ENCODE measurements at regions not wholly inside any gene's neighbourhood (a gene's known extent, or its start where the extent isn't known, plus 50 kb on each side); places are given as distances from the start of the nearest gene placed in this dataset.

DNA sequence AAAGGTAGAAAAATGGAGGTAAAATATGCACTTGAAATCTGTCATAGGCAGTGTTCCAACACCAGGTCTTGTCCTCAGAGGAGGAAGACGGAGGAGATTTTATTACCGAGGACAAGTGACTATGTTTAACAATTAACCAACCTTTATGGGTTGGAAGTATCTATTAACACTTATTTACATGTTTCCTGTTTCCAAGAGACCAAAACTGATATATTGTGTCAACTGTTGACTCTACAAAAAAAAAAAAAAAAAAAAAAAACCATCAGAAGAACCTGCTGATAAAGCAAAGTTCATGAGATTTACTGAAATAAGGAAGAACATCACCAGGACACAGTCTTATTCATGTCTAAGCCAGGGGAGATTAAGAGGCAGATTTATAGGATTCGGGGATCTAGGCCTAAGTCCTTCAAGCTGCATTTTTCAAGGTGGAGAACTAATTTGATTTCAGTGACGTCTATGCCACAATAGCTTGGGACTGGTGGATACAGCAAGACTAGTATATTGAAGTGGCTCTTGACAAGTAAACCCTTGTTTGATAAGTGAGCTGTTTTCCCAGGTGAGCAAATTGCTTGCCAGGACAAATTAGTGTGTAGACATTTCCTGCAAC lies 126.6 kb upstream of the NAA20 start:
- ChIA-PET POLR2A (no interaction called here), CTCF (ENCODE audit: low intra/inter-chr PET ratio, low total read pairs) (no interaction called here)
- H2AFZ ChIP-seq (ENCODE audit: low read length), result no peak overlapping the region
- DNase-seq (ENCODE audit: low spot score) (no peak), ATAC-seq (no peak), FAIRE-seq (no peak)
- no peaks in the 10 kb centered on the region for H3K9me3 ChIP-seq (ENCODE audit: low read length)
- H3K27ac ChIP-seq (ENCODE audit: extremely low read length, insufficient read depth, low read length), result no peak overlapping the region
- in situ Hi-C loops (cut with HindIII; ENCODE audit: extremely low pct_ligation_motif_present, low pct_unique_long_range_greater_than_20kb), result no loop called here
- peaks cover 37% of the 10 kb centered on the region for H3K4me1 ChIP-seq (ENCODE audit: insufficient read depth, low read length)
- H3K79me2 ChIP-seq (ENCODE audit: insufficient read depth, low read length), result no peaks in the 10 kb centered on the region
- TF ChIP-seq MAFF (IDR thresholded peaks at IDR 0.05; ENCODE audit: low read depth, low read length) (0 out of 2 replicates have a peak, but pooled peaks have one; percentile 5), ZNF720 (CRISPR knock-in tag; IDR thresholded peaks at IDR 0.05) (no peak), AGO2 (optimal IDR thresholded peaks at IDR 0.05; ENCODE audit: low read depth, low read length) (no peak)
- intact Hi-C loops (cut with micrococcal nuclease; ENCODE audit: unreplicated experiment), result no loop called here
- no TSS peak for BruUV-seq (replicated peaks)
- H3K9ac ChIP-seq (ENCODE audit: insufficient read depth, low read depth, low read length), result no peak overlapping the region
- no peak overlapping the region for H3K4me3 ChIP-seq (replicated peaks in 1 of 3; ENCODE audit: insufficient read depth in 1 of 3, low read depth in 2 of 3, low read length in 3 of 3)
- H3K36me3 ChIP-seq (replicated peaks in 1 of 2; ENCODE audit: control insufficient read depth in 1 of 2, insufficient read depth in 2 of 2, low read length in 2 of 2), result no peaks in the 10 kb centered on the region
- H3K4me2 ChIP-seq (ENCODE audit: low read depth, low read length), result no peak overlapping the region
- peaks cover 0 to 17% of the 10 kb centered on the region in 2 experiments; a peak in 2 of 5 replicates for H3K27me3 ChIP-seq (ENCODE audit: control insufficient read depth in 1 of 2, insufficient read depth in 2 of 2, low read length in 2 of 2)
- 86% methylated on average over 4 of the region's 4 CpGs for WGBS (ENCODE audit: low lambda C conversion rate)
- H4K20me1 ChIP-seq (ENCODE audit: insufficient read depth, low read length), result no peaks in the 10 kb centered on the region

DNA sequence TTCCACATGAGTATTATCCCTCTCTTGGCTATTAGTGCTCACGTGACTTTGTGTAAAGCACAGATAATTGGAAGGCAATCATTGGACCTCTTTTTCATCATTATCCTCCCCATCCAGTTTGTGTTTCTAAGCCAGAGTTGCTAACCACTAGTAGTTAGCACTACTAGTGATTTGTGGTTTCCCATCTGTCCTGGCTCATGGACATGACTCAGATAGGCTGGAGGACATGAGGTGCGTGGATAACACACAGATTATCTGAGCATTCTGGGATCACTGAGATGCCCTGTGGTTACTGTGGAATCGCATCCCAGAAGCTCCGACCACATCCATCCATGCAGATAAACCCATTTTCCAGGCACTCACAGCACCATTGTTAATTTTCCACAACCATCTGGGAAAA lies 123.8 kb upstream of the NAA20 start:
- H3K4me1 ChIP-seq (ENCODE audit: insufficient read depth, low read length), result peaks cover 12% of the 10 kb centered on the region
- in situ Hi-C loops (cut with HindIII; ENCODE audit: extremely low pct_ligation_motif_present, low pct_unique_long_range_greater_than_20kb), result no loop called here
- H4K20me1 ChIP-seq (ENCODE audit: insufficient read depth, low read length), result no peaks in the 10 kb centered on the region
- FAIRE-seq (no peak), DNase-seq (ENCODE audit: low spot score) (no peak), ATAC-seq (no peak)
- no peak overlapping the region for H3K4me3 ChIP-seq (replicated peaks in 1 of 3; ENCODE audit: insufficient read depth in 1 of 3, low read depth in 2 of 3, low read length in 3 of 3)
- TF ChIP-seq ZNF713 (CRISPR knock-in tag; IDR thresholded peaks at IDR 0.05), result no peak
- TF ChIP-seq ZNF777 (CRISPR knock-in tag; IDR thresholded peaks at IDR 0.05), result no peak
- H3K36me3 ChIP-seq (replicated peaks in 1 of 2; ENCODE audit: control insufficient read depth in 1 of 2, insufficient read depth in 2 of 2, low read length in 2 of 2), result no peaks in the 10 kb centered on the region
- H3K79me2 ChIP-seq (ENCODE audit: insufficient read depth, low read length), result no peaks in the 10 kb centered on the region
- WGBS (ENCODE audit: low lambda C conversion rate), result 93% methylated on average over 4 of the region's 4 CpGs
- no peaks in the 10 kb centered on the region for H3K9me3 ChIP-seq (ENCODE audit: low read length)
- peaks cover 0 to 6% of the 10 kb centered on the region in 2 experiments; a peak in 2 of 5 replicates for H3K27me3 ChIP-seq (ENCODE audit: control insufficient read depth in 1 of 2, insufficient read depth in 2 of 2, low read length in 2 of 2)
- intact Hi-C loops (cut with micrococcal nuclease; ENCODE audit: unreplicated experiment), result no loop called here
- no peak overlapping the region for H2AFZ ChIP-seq (ENCODE audit: low read length)
- no TSS peak for BruUV-seq (replicated peaks)
- CTCF ChIA-PET (ENCODE audit: low intra/inter-chr PET ratio, low total read pairs), result no interaction called here
- no peak overlapping the region for H3K27ac ChIP-seq (ENCODE audit: extremely low read length, insufficient read depth, low read length)
- no peak overlapping the region for H3K9ac ChIP-seq (ENCODE audit: insufficient read depth, low read depth, low read length)
- POLR2A ChIA-PET, result no interaction called here
- no peak overlapping the region for H3K4me2 ChIP-seq (ENCODE audit: low read depth, low read length)

All from HepG2 (cell line).